ENCODE measurements at regions not wholly inside any gene's neighbourhood (a gene's known extent, or its start where the extent isn't known, plus 50 kb on each side); places are given as distances from the start of the nearest gene placed in this dataset.

GRCh38 chr11:113574586-113574985 lies 99.4 kb upstream of the DRD2 start:
- TF ChIP-seq CTCF (IDR thresholded peaks at IDR 0.05) (no peak), POLR2A (IDR thresholded peaks at IDR 0.05) (no peak)
